Activated T-cell treated with anti-CD3 and anti-CD28 coated beads, Interleukin-2, amount 50 U/mL, for 48 hours (primary cell): ENCODE measurements at regions not wholly inside any gene's neighbourhood (a gene's known extent, or its start where the extent isn't known, plus 50 kb on each side); places are given as distances from the start of the nearest gene placed in this dataset.

Experiments used
- DNase-seq, 2 experiments: peaks; one replicate each; pipeline ENCODE4 v3.0.0-alpha.2; 2020

DNA sequence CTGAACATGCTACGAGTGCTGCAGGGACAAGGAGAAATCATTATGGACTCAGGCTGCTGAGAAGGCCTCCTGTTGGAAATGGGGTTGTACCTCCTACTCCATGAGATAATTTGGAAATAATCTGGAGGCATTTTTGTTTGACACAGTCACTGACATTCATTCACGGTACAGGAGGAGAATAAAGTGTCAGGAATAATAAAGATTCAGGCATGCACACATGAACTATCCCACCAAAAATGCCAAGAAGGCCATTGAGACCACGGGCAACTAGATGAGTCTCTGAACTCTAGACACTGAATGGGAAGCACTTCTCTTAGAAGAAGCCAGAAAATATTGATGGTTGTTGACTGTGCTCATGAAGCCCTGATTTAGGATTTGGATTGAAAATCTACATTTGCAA is 220.9 kb upstream of the HABP2 start:
- no peak for DNase-seq

DNA sequence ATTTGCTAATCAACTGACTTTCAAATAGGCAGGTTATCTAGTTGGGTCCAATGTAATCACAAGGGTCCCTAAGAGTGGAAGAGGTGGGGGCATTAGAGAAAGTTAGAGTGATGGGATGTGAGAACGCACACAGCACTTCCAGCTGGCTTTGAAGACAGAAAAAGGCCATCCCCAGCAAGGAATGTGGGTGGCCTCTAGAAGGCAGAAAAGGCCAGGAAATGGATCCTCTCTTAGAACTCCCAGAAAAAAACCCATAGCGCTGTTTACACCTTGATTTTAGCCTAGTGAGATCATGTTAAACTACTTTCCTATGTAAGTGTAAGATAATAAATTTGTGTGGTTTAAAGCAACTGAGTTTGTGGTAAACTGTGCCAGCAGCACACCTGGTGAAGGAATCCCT is 219.5 kb upstream of the HABP2 start:
- no peak for DNase-seq

DNA sequence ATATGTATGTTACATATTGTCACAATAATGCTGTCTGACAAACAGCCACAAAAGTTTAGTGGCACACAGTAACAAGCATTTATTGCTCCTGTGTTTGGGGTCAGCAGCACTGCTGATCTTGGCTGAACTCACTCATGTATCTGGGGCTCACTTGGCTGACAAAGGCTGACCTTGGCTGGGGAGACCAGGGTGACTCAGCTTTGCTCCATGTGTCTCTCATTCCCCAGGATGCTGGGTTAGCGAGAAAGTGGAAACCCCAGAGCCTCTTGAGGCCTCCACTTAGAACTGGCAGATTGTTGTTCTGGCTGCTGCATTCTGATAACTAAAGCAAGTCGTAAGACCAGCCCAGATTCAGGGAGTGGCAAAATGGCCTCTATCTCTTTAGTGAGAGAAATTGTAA is 217.3 kb upstream of the HABP2 start:
- DNase-seq = no peak

DNA sequence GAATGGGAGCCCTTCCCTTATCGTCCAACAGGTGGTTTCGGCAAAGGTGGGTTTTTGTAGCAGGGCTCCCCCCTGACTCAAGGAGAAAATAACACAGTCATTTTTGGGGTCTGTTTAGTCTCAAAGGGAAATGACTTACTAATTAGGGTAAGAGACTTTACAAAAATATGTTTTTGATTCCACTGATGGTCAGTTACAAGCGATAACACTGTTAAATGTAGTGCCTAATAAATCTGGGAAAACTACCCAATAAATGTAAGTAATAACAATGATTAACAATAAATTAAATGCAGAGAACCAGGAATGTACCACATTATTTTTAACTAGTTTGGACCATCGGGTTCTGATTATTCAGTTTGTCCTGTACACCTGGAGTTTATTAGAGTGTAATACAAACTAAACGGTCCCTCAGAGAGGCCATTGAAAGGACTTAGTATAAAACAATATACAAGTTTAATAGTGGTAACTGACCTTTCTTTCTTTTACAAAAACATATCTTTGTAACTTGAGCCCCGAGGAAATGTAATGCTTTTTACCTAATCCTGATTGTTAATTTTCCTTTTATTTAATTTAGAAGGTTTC is 216.2 kb upstream of the HABP2 start:
- no peak for DNase-seq

DNA sequence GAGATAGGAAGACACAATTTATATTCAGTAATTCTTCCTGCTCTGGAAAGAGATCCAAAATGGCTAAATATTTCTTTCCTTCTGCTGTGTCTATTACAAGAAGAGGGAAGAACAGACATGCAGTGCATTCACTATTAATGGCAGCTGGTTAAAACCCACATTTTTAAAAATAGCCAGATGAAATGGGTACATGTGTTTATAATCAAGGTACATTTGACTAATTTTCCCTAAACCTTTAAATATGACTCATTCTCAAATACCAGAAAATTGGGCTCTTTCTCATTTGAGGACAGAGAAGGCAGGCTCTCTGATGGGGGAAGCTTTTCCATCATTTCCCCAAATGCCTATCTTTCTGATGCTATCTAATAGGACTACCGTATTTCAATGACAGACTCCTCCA is 215.7 kb upstream of the HABP2 start:
- DNase-seq = no peak

DNA sequence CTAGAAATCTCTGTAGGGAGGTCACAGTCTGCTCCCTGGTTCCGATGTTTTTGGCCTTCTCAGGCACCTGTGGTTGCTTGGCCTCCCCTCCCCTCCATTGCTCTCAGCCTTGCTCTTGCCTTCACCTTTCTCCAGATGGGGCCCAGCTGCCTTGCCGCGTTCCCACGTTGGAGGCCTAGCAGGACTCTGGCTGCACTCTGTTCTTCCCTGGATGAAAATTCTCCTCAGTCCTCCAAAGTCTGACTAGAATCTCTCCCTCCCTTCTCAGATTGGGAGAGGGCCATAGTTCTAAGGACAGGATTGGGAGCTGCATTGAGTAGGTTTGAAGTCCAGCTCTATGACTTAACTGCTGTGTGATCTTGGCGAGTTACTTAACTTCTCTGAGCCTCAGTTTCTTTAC is 213.7 kb upstream of the HABP2 start:
- no peak for DNase-seq

DNA sequence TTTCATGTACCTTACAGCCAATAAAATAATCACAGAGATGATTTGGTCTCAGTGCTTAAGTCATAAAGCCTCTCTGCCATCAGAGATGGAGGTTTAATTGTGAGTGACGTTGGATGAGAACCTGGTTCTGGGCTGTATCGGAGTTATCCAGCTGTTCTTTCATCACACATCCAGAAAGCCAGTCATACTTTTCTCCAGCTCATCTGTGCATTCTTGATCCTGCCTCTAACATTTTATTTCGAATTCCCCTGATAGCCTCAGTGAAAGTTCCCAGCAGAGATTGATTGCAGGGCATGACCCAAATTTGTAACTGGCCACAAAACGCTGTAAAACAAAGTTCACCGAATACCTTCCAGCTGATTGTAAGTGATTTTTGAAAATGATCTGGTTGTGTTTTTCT is 212.6 kb upstream of the HABP2 start:
- DNase-seq = no peak

DNA sequence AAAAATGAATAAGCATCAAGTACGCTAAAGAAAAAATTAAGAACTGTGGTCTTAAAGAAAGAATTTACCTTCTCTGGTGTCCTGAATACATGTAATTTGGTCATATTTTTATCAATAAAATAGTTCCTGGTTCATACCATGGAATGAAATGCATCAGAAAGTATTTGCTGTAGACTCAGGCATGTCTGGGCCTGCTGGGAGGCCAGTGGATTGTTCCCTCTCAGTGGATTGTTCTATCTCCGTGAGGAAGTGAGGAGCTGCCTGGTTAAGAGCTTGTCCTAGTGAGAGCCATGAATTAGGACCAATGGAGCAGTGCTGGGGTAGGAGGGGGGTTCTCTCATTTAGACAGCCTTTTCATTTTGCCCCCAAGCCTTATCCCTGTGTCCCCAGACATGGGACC is 211.7 kb upstream of the HABP2 start:
- no peak for DNase-seq

DNA sequence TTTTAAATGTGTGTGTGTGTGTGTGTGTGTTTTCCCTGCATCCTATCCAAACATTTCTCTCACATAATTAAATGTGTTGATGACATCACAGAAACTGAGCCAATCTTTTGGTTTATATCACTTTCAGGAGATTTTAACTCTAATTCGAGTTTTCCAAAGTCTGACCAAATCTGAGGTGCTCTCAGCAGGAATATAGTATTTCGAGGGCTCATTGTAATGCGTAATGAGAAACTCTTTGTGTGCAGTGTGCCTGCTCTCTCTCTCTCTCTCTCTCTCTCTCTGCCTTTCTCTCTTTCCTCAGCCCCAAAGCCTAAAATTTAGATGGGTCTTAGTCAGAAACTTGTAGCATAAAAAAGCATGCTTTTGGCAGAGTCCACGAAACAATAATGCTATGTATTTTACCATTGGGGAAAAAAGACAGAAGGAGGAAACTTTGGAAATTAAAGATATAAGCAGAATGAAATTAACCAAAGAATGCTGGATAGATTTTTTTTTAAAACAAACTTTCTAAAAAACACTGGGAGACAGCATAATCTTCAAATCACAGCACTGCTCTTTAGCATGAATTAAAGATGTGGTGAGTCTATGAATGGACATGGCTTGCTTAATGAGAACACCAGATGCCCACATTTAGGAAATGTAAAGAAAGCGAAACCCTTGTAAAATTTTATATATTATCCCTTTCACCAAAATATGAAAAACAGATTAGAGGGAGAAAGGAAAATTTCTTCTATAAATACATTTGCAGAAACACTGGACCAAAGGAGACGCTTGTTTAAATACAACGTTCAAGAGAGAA is 206.8 kb upstream of the HABP2 start:
- DNase-seq = no peak

DNA sequence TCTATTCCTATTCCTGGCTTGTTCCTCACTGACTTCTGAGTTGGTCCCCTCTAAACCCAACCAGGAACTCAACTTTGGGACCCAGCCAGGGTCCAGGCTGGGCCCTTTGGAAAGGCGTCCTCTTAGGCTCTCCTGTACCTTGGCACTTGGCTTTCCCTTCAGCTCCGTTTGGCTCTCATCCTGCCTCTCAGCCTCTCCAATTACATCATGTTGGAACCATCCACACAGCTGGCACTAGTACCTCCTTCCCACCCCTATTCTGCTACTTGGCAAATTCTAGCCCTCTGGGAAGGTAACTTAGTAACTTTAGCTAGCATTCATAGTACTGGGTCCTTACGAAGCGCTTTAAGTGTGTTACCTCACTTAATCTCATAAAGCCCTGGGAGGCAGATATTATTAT is 205.3 kb upstream of the HABP2 start:
- DNase-seq = no peak

DNA sequence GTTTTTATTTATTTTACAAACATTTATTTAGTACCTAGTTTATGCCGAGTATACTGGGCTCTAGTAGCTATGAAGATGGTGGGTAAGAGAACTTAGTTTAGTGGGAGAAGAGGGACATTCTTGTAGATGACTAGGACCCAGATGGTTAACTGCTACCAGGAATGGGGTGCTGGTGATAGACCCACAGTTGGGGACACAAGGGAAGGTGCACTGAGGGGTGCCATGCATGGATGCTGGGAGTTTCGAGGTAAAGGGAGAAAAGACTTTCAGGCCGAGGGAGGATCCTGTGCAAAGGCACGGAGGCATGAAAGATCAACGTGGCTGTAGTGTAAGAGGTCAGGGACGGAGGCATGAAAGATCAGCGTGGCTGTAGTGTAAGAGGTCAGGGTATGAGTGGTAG is 204.2 kb upstream of the HABP2 start:
- no peak for DNase-seq

DNA sequence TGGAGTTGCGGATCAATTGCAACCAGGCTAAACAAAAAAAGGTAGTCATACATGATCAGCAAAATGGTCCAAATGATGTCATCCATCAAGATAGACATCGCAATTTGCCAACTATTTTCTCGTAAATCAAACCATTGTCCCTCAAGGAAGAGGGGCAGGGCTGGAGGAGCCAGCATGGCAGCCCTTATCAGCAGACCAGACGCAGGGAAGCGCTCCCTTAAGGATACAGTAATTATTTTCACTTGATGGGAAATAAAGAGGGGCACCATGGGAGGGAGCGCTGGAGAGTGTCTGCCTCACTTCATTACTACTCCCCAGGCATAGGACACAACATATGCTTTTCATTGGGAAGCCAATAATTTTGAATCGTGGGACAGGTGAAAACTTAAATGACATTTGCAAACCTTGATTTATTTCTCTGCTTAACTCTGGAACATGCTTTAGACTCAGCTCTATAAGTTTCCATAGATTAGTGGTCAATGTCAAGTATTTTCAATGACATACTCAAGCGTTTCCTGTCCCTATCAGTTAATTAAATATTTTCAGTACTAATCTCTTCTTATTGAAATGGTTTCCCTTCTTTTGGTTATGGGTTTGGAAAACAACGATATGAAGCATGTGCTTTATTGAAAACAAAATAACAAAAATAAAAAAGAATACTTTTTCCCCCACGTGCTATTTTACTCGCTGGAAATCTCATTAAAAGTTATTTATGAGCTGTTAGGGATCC is 202.4 kb upstream of the HABP2 start:
- DNase-seq = no peak

DNA sequence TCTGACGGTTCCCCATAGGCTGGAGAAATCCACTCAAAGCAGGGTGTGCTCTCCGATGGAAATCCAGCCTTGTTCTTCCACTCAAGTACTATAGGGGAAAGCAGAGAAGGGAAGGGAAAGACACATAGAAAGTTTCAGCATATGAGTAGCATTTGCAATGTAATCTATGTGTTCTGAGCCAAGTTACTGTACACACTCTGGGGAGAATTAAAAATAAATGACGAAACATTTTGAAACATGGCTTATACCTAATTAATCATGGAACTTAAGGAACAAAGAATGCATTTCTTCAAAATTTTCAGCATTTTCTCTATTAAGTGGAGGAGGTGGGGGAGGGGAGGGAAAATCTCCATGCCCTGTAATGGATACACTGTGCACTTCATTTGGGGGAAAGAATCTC is 198.1 kb upstream of the HABP2 start:
- no peak for DNase-seq

DNA sequence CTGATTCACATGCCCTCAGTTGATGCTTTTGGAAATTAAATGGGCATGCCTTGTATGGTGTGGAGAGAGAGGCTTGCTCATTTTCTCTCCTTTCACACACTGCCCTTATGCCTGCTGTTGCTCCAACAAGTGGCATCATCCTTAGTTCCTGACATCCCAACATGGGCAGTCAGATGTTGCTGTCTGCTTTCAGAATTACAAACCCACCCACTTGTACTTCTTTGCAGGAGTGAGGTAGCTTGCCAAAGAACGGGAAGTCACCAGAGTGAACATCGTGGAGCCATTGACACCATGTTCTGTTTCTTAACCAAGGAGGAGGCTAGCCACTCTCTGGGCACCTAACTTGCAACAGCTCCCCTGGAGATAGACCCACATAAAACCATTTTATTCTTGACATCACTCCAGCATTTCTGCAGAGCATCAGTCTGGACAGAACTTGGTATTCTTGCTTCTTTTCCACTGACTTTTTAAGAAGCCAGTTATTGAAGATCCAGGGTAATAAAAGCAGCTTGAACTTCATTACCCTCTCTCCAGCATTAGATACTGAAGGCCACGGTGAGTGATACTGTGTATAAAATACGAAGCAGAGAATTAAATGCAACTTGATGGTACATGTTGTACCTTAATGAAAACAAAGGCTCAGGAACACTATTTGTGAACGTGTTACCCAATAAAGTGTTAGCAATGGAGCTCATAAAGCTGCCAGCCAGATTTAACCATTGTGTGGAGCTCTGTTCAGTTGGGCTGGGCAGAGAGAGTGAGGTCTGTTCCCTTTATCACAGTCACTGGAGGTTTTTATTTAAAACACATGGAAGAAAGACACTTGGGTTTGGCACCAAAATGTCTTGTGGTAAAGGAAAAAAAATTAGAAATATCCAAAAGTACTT is 195.8 kb upstream of the HABP2 start:
- no peak for DNase-seq

DNA sequence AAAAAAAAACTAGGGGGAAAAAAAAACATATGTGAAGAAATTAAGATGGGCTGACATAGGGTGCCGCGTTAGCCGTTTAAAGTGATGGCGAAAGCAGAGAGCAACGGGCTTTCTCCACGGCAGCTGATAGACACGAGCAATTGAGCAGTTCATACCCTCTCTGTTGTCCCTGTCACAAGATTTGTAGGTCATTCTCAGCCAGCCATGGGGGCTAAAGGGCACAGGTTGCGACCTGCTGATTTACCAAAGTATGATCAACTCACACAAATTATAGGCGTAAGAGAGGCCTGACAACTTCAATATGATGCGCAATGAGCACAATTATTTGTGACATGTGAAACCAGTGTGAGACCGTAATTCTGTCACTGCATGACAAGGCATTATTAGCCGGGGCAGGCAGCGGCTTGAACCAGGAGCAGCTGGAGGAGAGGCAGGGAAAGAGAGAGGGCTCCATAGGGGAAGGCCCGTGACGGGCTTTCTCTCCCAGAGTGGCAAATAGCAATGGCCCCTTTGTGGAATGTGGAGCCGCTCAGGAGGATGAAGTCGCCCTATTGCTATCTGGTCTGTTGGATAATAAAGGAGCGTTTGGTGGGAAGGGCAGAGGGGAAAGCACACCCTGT is 195.1 kb upstream of the HABP2 start:
- no peak for DNase-seq

DNA sequence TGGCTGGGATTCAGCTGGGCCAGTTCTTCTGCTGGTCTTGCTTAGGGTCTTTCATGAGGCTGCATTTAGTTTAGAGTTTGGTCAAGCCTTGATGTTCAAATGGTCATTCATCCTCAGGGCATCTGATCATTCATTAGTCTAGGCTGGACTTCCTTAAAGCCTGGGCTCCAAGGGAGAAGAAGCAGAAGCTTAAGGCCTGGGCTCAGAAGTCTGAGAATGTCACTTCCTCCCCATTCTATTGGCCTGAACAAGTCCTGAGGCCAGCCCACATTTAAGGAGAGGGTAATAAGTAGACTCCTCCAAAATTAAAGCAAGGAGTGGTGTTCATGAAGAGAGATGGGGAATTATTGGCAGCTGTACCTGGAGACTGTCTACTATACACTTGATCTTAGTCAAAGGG is 193.2 kb upstream of the HABP2 start:
- no peak for DNase-seq

DNA sequence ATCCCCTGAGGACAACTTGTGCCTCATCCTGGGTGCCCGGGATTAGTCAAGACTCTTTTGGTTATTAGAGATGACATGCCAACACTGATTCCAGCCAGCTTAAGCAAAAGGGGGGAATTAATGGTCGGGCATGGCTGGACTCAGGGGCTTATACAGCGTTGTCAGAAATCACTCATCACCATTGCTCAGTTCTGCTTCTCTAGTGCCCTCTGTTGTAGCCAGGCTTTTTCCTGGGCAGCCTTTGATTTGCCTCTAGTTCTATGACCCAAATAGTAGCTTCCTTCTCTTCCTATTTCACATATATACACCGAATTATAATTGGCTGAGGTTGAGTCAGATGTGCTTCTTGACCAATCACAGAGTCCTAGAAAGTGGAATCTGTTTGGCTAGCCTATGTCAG is 192.0 kb upstream of the HABP2 start:
- no peak for DNase-seq

DNA sequence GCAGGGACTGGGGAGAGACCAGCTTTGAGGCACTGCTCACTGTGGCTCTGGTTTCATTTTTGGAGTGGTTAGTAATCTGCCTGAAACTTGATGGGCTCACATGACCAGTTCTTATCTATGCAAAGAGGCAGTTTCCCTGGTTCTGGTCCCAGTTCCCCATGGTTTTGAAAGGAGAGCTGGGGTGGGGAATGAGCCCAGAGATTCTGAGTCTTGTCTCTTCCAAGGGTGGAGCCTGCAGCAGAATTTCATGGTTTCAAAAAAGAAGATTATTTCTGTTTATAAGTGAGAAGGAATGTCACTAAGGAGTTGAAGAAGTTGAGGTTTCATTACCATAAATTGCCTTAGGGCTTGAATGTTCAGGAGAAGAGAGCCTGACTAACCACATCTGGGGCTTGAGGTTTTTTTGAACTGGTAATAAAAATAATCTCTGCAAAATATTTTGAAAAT is 190.2 kb upstream of the HABP2 start:
- DNase-seq = no peak

DNA sequence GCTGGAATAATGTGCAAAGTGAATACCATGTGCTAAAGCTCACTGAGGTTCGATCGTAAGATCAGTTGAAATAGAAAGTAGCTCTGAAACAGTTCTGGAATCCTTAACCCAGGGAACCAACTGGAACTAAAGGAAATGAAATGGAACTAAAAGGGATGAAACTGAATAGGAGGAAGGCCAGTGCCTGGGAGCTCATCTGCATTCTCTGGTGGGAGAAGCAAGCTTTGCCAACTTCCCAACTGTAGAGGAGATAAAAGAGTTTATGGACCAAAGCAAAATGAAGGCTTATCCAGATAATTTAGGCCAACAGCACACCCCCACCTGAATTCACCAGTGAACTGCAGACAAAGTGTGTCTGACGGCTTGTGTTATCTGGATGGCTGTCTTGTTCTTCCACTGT is 188.6 kb upstream of the HABP2 start:
- no peak for DNase-seq

DNA sequence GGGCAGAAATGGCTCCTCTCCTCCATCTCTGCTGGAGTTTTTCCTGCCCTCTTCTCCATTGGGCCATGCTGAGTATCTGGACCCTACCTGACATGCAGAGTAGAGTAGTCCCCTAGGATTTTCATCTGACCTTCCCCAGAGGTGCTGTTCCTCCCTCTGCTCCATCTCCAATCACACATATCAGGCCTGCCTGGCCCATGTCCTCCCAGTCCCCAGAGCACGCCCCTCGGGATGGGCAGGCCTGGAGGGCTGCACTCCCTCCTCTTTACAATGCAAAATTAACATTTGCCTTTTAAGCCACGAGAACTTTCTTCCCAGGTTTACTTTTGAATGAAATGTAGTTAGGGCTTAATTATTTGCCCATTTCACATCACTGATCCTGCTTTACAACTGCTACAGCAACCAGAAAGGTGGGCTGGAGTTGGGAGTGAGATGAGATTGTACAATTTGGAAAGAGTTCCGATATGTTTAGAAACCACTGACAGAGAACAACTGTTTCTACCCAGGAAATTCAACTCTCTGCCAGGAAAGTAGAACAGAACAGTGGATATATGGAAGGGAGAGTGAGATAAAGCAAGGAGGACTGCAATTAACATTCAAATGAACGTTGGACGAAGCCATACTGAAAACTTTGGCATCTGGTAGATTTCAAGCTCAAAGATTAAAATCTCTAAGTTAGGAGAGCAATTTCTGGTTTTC is 184.0 kb upstream of the HABP2 start:
- DNase-seq = no peak

DNA sequence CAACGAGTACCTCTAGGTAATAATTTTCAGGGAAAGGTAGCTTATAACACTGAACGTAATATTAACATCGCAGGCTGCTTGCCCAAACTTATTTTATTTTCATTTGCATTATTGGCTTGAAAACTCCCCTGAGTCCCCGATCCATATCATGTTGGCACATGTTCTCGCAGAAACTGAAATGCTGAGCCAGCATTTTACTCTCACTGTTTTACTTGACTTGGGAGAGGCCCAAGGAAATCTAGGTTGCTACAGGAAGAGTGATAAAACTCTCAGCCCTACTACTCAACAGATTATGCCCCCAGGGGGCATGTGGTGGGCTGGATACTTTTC is 183.5 kb upstream of the HABP2 start:
- DNase-seq = no peak

DNA sequence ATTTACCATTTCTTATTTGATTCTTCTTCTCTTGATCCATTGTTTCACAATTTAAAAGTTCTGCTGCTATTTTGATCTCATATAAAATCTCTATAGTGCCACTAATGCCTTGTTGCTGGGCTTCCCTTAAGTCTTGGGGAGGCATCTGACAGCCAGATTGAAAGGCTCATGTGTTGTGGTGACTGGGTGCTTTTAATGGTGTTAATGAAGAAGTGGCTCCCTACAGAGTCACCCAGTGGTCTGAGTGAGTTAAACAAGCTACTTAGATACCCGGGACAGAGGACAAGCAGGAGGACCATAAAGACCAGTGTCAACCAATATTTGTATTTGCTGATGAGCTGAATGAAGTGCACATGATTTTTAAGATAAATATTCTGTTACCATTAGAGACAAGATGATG is 176.4 kb upstream of the HABP2 start:
- no peak for DNase-seq
